IPS DF 6.9 (cell line): ENCODE measurements at regions not wholly inside any gene's neighbourhood (a gene's known extent, or its start where the extent isn't known, plus 50 kb on each side); places are given as distances from the start of the nearest gene placed in this dataset.

Source experiments
- DNase-seq: peaks from one replicate; pipeline ENCODE4 v3.0.0-alpha.2; 2013; ENCODE audit warnings: low read depth, low spot score
- H3K27ac ChIP-seq: one replicate; pipeline ENCODE4 v1.5.1; 2013; ENCODE audit warnings: low read length, control low read depth
- H3K27me3 ChIP-seq: 2 replicates; pipeline ENCODE4 v1.6.1; 2013; ENCODE audit warnings: mild to moderate bottlenecking, low read length; ENCODE audit not compliant: control insufficient read depth, insufficient read depth
- H3K36me3 ChIP-seq: 2 replicates; pipeline ENCODE4 v1.6.1; 2013; ENCODE audit warnings: low read length; ENCODE audit not compliant: control insufficient read depth, insufficient read depth
- H3K4me1 ChIP-seq: 2 replicates; pipeline ENCODE4 v1.6.1; 2013; ENCODE audit warnings: low read length; ENCODE audit not compliant: control insufficient read depth, insufficient read depth
- H3K4me3 ChIP-seq: 2 replicates; pipeline ENCODE4 v1.5.1; 2013; ENCODE audit warnings: mild to moderate bottlenecking, low read length
- H3K9me3 ChIP-seq: 2 replicates; pipeline ENCODE4 v1.6.1; 2013; ENCODE audit warnings: low read length, inconsistent platforms; ENCODE audit not compliant: control insufficient read depth, insufficient read depth
- WGBS: extraction: QIAGEN DNeasy Blood & Tissue Kit; methylation state at CpG from one replicate; pipeline ENCODE4 v1.1.7; 2013; ENCODE audit warnings: mixed read lengths, missing lambda C conversion rate; ENCODE audit not compliant: insufficient read length, insufficient coverage; 5-methylcytosine and 5-hydroxymethylcytosine counted together

- Histone ChIP-seq H3K27me3 (no peaks in the 10 kb centered on the region), H3K36me3 (no peaks in the 10 kb centered on the region), H3K4me1 (no peaks in the 10 kb centered on the region), H3K9me3 (no peaks in the 10 kb centered on the region), H3K4me3 (no peak overlapping the region), H3K27ac (no peak overlapping the region)
- no CpG with 5 or more reads among the region's 1 CpG for WGBS
- DNase-seq: no peak
These were observed 55.3 kb upstream of the NOL4 start for GRCh38 chr18:34280000-34280399.

GRCh38 chr18:34280653-34281052 is 55.9 kb upstream of the NOL4 start:
- no peaks in the 10 kb centered on the region for H3K9me3 ChIP-seq
- H3K27me3 ChIP-seq: no peaks in the 10 kb centered on the region
- DNase-seq: no peak
- WGBS: no CpG with 5 or more reads among the region's 4 CpGs
- no peaks in the 10 kb centered on the region for H3K4me1 ChIP-seq
- no peak overlapping the region for H3K27ac ChIP-seq
- H3K36me3 ChIP-seq: no peaks in the 10 kb centered on the region
- H3K4me3 ChIP-seq: no peak overlapping the region

DNA sequence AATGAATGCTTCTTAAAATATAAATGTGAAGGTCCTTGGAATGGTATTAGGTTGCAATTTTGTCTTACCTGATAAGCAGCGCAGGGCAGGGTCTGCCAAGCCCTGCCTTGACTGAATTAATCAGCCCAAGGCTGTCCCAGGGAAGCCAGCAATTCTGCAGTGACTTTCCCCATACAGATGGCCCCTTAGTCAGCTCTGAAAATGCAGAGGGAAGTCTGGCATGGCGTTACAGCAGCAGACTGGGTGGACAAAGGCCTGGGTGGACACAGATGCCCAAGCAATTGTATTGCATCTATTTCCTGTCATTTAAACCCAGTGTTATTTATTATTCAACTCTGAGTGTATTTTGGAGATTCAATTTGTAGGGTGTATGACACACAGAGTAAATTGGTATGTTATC is 56.6 kb upstream of the NOL4 start:
- Histone ChIP-seq H3K27ac (no peak overlapping the region), H3K9me3 (no peaks in the 10 kb centered on the region), H3K27me3 (no peaks in the 10 kb centered on the region), H3K4me3 (no peak overlapping the region), H3K4me1 (no peaks in the 10 kb centered on the region), H3K36me3 (no peaks in the 10 kb centered on the region)
- no peak for DNase-seq
- WGBS: no CpG with 5 or more reads among the region's 2 CpGs

GRCh38 chr18:34281722-34282121 is 57.0 kb upstream of the NOL4 start:
- no peaks in the 10 kb centered on the region for H3K36me3 ChIP-seq
- no peaks in the 10 kb centered on the region for H3K27me3 ChIP-seq
- H3K4me1 ChIP-seq: no peaks in the 10 kb centered on the region
- no CpG with 5 or more reads among the region's 3 CpGs for WGBS
- no peak for DNase-seq
- no peak overlapping the region for H3K4me3 ChIP-seq
- H3K9me3 ChIP-seq: no peaks in the 10 kb centered on the region
- no peak overlapping the region for H3K27ac ChIP-seq

DNA sequence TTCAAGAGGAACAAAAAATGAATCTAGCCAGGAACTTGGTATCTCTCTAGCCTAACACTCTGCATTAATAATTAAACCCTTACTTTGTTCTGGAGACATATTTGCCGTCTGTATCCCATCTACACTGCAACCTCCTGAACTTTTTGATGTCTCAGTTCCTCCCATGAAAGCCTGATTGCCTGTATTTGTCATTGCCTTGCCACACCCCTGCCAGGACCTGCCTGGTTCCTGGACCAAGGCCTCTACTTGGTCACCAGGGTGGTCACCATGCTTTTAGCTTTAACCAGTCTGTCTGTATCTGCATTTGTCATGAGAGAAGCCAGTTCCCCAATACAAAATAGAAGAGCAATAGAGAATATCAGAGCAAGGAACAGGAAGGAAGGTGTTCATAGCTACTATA is 58.8 kb upstream of the NOL4 start:
- DNase-seq: no peak
- no CpG with 5 or more reads among the region's 1 CpG for WGBS
- H3K4me1 ChIP-seq: no peaks in the 10 kb centered on the region
- no peak overlapping the region for H3K4me3 ChIP-seq
- H3K27me3 ChIP-seq: no peaks in the 10 kb centered on the region
- H3K36me3 ChIP-seq: no peaks in the 10 kb centered on the region
- no peak overlapping the region for H3K27ac ChIP-seq
- no peaks in the 10 kb centered on the region; the same call in 1 of the 2 replicates for H3K9me3 ChIP-seq

- H3K27me3 ChIP-seq: no peaks in the 10 kb centered on the region
- H3K36me3 ChIP-seq: no peaks in the 10 kb centered on the region
- no peaks in the 10 kb centered on the region for H3K4me1 ChIP-seq
- DNase-seq: no peak
- H3K9me3 ChIP-seq: no peaks in the 10 kb centered on the region; the same call in 1 of the 2 replicates
- no peak overlapping the region for H3K4me3 ChIP-seq
- H3K27ac ChIP-seq: no peak overlapping the region
These were observed 63.1 kb upstream of the NOL4 start for GRCh38 chr18:34287825-34288224.

GRCh38 chr18:34292594-34292993 is 67.9 kb upstream of the NOL4 start:
- Histone ChIP-seq H3K9me3 (no peaks in the 10 kb centered on the region; the same call in 1 of the 2 replicates), H3K27ac (no peak overlapping the region), H3K36me3 (no peaks in the 10 kb centered on the region), H3K4me3 (no peak overlapping the region), H3K4me1 (no peaks in the 10 kb centered on the region), H3K27me3 (no peaks in the 10 kb centered on the region)
- WGBS: no CpG with 5 or more reads among the region's 2 CpGs
- DNase-seq: no peak

DNA sequence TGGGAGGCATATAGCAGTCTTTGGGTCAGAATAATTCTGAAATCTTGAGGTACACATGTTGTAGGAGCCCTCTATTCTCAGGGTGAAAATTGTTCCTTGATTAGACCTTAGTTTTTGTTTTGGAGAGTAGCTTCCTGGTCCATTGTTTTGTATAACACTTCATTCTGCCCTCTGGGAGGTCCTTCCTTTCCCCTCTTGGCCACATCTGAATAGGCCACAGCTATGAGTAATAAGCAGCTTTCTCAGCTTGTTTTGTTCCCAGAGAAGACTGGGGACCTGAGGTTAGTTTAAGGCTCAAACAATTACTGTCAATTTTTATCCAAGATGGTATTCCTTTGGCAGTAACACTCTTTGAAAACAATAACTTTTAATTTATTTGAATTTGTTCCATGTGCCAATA is 72.6 kb upstream of the NOL4 start:
- no peaks in the 10 kb centered on the region for H3K4me1 ChIP-seq
- no peaks in the 10 kb centered on the region for H3K9me3 ChIP-seq
- no peaks in the 10 kb centered on the region for H3K36me3 ChIP-seq
- no peak overlapping the region for H3K4me3 ChIP-seq
- no peak for DNase-seq
- no peaks in the 10 kb centered on the region for H3K27me3 ChIP-seq
- no peak overlapping the region for H3K27ac ChIP-seq

- H3K36me3 ChIP-seq: no peaks in the 10 kb centered on the region
- H3K27me3 ChIP-seq: no peaks in the 10 kb centered on the region
- H3K9me3 ChIP-seq: no peaks in the 10 kb centered on the region
- no peak overlapping the region for H3K4me3 ChIP-seq
- H3K27ac ChIP-seq: no peak overlapping the region
- WGBS: no CpG with 5 or more reads among the region's 3 CpGs
- no peak for DNase-seq
- H3K4me1 ChIP-seq: no peaks in the 10 kb centered on the region
These were observed 75.1 kb upstream of the NOL4 start for GRCh38 chr18:34299828-34300227.

DNA sequence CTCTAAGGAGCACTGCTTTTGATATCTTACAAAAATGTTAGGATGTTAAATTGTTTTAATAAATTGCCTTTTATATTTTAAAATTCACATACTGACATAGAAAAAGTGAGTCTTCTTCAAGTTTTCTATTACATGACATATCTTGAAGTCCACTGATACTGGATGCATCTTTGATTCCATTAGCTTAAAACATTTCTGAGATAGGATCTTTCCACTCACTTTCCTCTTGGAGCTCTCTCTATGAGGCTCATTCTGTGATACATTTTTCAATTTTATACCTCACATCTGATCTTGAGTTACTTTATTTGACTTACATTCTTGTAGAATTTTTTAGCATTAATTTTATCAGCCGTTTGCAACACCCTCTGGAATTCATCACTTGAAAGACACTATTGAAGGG is 86.8 kb upstream of the NOL4 start:
- no peak for DNase-seq
- no peak overlapping the region for H3K4me3 ChIP-seq
- no peak overlapping the region for H3K27ac ChIP-seq
- no peaks in the 10 kb centered on the region for H3K9me3 ChIP-seq
- H3K36me3 ChIP-seq: no peaks in the 10 kb centered on the region
- no peaks in the 10 kb centered on the region for H3K4me1 ChIP-seq
- no CpG with 5 or more reads among the region's 1 CpG for whole genome bisulfite sequencing
- H3K27me3 ChIP-seq: no peaks in the 10 kb centered on the region

GRCh38 chr18:34314847-34315246 is 90.1 kb upstream of the NOL4 start:
- Histone ChIP-seq H3K4me3 (no peak overlapping the region), H3K36me3 (no peaks in the 10 kb centered on the region), H3K9me3 (no peaks in the 10 kb centered on the region), H3K4me1 (no peaks in the 10 kb centered on the region), H3K27me3 (no peaks in the 10 kb centered on the region), H3K27ac (no peak overlapping the region)
- no peak for DNase-seq
- WGBS: no CpG with 5 or more reads among the region's 4 CpGs
